ENCODE measurements at regions not wholly inside any gene's neighbourhood (a gene's known extent, or its start where the extent isn't known, plus 50 kb on each side); places are given as distances from the start of the nearest gene placed in this dataset.

DNA sequence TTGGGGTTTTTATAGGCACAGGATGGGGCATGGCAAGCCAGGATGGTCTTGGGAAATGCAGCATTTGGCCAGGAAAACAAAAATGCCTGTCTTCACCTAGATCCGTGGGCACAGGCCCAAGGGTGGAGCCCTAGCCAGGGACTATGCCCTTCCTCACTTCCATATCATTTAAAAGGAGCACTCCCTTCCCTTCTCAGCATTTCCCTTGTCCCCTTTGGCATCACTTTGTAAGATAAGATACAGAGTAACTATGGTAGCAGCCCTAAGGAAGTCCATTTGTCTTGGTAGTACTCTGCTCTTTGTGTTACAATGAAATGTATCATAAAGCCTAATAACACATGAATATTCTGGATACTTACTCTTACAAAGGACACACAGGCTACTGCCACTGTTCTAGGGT is 1092.6 kb upstream of the TENM4 start:
- Histone ChIP-seq H3K4me2 (ENCODE audit: insufficient read depth, insufficient read length, low read length) (no peak overlapping the region), H2BK15ac (ENCODE audit: low read depth, low read length) (no peak overlapping the region), H3K23ac (ENCODE audit: insufficient read length, low read depth, low read length) (no peak overlapping the region), H4K5ac (ENCODE audit: insufficient read length, low read depth, low read length) (no peak overlapping the region), H2BK5ac (ENCODE audit: insufficient read length, low read length) (no peak overlapping the region), H4K8ac (replicated peaks; ENCODE audit: insufficient read length, low read depth, low read length) (no peak overlapping the region), H3K4ac (ENCODE audit: low read depth, low read length) (no peak overlapping the region), H3K56ac (ENCODE audit: insufficient read length, low read depth, low read length) (no peak overlapping the region), H3K18ac (ENCODE audit: insufficient read length, low read depth, low read length) (no peak overlapping the region), H4K20me1 (ENCODE audit: control insufficient read depth, insufficient read depth, insufficient read length) (no peaks in the 10 kb centered on the region), H3K9ac (ENCODE audit: extremely low read depth, insufficient read length, low read length) (no peak overlapping the region), H2AK5ac (ENCODE audit: insufficient read length, low read length) (no peak overlapping the region), H2BK120ac (ENCODE audit: low read depth, low read length, poor library complexity, severe bottlenecking) (no peak overlapping the region), H3K14ac (ENCODE audit: insufficient read depth, low read length) (no peak overlapping the region), H3K9me3 (ENCODE audit: control insufficient read depth, low read depth, low read length) (peaks cover 7% of the 10 kb centered on the region), H2BK12ac (ENCODE audit: insufficient read length, low read depth, low read length) (no peak overlapping the region), H3K4me1 (ENCODE audit: insufficient read depth, low read length) (no peaks in the 10 kb centered on the region), H3K27ac (ENCODE audit: insufficient read length, low read depth, low read length) (no peak overlapping the region), H3K27me3 (ENCODE audit: insufficient read depth, low read length) (no peaks in the 10 kb centered on the region), H3T11ph (ENCODE audit: low read length) (no peak overlapping the region), H2BK20ac (ENCODE audit: low read depth, low read length, poor library complexity, severe bottlenecking) (no peak overlapping the region), H4K91ac (ENCODE audit: insufficient read length, low read depth, low read length) (no peak overlapping the region), H3K79me1 (ENCODE audit: insufficient read depth, low read depth, low read length, poor library complexity, severe bottlenecking) (no peaks in the 10 kb centered on the region), H3K79me2 (ENCODE audit: insufficient read depth, low read length) (no peaks in the 10 kb centered on the region), H3K23me2 (ENCODE audit: insufficient read length, low read depth, low read length, poor library complexity, severe bottlenecking) (no peaks in the 10 kb centered on the region), H2AFZ (ENCODE audit: low read length) (no peak overlapping the region)
- no CpG with 5 or more reads among the region's 1 CpG for WGBS (ENCODE audit: extremely low coverage, insufficient read length, low lambda C conversion rate)
- no peak overlapping the region for H3K4me3 Mint-ChIP-seq
- TF ChIP-seq, protein P1, sequence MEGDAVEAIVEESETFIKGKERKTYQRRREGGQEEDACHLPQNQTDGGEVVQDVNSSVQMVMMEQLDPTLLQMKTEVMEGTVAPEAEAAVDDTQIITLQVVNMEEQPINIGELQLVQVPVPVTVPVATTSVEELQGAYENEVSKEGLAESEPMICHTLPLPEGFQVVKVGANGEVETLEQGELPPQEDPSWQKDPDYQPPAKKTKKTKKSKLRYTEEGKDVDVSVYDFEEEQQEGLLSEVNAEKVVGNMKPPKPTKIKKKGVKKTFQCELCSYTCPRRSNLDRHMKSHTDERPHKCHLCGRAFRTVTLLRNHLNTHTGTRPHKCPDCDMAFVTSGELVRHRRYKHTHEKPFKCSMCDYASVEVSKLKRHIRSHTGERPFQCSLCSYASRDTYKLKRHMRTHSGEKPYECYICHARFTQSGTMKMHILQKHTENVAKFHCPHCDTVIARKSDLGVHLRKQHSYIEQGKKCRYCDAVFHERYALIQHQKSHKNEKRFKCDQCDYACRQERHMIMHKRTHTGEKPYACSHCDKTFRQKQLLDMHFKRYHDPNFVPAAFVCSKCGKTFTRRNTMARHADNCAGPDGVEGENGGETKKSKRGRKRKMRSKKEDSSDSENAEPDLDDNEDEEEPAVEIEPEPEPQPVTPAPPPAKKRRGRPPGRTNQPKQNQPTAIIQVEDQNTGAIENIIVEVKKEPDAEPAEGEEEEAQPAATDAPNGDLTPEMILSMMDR (conservative IDR thresholded peaks at IDR 0.05) = no peak
- peaks cover 17 to 18% of the 10 kb centered on the region in 2 experiments for H3K9me3 Mint-ChIP-seq
- H3K4me1 Mint-ChIP-seq = no peaks in the 10 kb centered on the region
- peaks cover 7 to 23% (median 15%) of the 10 kb centered on the region in 3 experiments for H3K36me3 Mint-ChIP-seq (ENCODE audit: insufficient read depth in 1 of 3, low read depth in 3 of 3)
- DNase-seq = no peak
- H3K27ac Mint-ChIP-seq = no peak overlapping the region; a peak in 1 of 7 replicates
- peaks cover 1% of the 10 kb centered on the region; the same call in 1 of the 2 replicates for H3K27me3 Mint-ChIP-seq (ENCODE audit: low read depth)

Data from H9 (cell line).